ENCODE measurements at regions not wholly inside any gene's neighbourhood (a gene's known extent, or its start where the extent isn't known, plus 50 kb on each side); places are given as distances from the start of the nearest gene placed in this dataset.
"Not testable (repeated sequence)": the region's sequence is repeated elsewhere in the genome, so short reads cannot be mapped to it uniquely, and the experiment has no call there.

DNA sequence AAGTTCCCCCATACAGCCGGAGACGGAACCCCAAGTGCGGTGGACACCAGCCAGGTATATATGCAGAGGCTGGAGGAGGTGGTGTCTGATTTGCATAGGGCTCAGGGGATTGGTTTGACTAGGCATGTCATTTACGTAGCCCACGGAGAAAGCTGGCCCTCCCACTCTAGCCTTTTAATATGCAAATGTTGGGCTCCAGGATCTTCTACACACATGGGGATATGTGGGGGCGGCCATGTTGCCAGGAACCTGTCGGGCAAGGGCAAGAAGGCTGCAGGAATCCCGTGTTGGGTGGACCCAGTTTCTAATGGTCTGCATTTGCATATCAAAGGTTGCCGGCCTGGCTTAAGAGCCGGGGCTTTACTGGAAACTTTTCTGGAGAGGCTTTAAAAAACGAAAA is 57.4 kb downstream of the FTHL17 start:
- not testable (repeated sequence) for DNase-seq (ENCODE audit: low read depth in 4 of 4, low spot score in 1 of 4)

DNA sequence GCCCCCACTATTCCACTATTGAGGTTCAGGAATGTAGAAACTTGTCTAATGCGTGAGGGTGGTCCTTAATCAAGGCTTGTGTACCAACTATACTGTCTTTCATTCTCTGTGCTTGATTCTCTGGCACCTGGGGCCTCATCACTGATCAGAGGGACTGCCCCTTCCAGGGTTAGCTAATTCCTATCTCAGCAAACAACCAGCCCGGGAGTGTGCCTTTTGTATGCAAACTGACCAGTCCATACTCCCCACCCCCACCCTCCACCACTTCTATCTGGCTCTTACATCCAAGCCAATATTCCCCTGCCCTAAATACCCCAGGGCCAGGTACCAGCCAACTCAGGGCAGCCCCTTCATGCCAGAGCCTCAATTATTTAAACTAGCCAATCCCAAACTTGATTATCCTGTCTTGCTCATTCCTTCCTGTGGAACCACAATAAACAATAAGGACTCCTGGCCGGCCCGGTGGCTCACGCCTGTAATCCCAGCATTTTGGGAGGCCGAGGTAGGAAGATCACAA is 59.3 kb downstream of the FTHL17 start:
- DNase-seq (ENCODE audit: low read depth in 4 of 4, low spot score in 1 of 4): no peak

DNA sequence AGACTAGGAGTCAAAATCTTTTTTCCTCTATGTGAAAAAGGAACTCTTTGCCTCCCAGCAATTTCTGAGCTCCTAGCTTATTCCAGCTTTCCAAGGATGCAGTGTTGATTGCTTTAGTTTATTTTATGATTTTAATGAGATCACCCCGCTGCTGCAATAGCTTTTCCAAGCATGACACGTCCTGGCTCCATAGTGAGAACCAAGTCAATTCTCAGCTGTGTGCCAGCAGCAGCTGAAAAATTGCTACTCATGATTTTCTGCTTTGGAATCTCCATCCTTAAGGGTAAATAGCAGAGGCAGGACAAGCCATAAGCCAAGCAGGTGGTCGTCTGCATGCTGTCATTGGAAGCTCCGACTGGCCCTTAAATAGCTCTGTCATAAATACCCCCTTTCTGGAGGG is 64.5 kb downstream of the FTHL17 start:
- no peak for DNase-seq (ENCODE audit: low read depth in 4 of 4, low spot score in 1 of 4)

DNA sequence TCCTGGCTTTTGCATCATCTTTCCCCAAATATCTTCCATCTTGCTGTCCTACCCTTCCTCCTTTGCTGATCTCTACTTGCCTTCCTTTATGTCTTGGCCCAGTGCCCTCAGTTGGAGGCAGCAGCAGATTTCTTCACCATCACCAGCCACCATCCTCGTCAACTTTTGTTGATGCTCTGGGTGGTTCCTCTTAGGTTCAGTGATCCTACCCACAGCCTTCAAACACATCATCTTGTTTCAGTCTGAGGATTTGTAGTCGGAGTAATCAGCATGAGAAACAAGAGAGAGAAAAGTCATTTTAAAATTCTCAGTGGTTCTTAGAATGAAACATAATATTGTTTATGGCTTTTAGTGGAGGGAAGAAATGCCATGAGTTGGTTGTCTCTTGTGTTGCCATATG is 65.8 kb downstream of the FTHL17 start:
- no peak for DNase-seq (ENCODE audit: low read depth in 4 of 4, low spot score in 1 of 4)

DNA sequence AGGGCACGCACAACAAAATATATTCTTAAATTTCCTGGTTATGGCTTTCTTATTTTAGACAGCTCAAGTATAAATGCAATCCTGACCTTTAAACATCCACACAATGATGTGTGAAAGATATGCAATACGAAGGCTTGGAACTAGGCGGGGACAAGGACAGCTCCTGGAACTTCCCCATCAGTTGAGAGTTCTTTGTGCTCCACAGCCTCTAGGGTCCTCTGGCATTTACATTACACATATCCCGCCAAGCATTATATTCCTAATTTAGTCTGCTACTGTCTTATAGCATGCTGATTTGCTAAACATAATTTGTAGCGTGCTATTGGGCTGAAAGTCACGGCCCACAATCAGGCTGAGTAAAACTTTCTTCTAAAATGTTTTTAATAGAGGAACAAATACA is 74.4 kb downstream of the FTHL17 start:
- DNase-seq (ENCODE audit: low read depth in 4 of 4, low spot score in 1 of 4): no peak

DNA sequence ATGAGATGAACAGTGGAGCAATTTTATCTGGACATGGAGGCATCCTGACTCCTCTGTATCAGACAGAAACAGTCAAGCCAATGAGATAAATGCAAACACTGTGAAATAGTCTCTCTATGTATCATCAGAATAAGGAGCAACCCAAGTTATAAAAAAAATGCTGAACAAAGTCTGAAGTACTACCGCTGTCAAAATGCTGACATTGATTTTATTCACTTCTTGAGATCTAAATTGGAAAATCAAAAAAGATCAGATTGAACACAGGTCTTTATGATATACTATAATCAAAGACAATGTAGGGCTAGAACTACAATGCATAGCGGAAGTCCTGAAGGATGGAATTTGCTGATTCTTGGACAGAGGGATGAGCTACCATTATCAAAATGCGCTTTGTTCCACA is 76.1 kb downstream of the FTHL17 start:
- no peak for DNase-seq (ENCODE audit: low read depth in 4 of 4, low spot score in 1 of 4)

DNA sequence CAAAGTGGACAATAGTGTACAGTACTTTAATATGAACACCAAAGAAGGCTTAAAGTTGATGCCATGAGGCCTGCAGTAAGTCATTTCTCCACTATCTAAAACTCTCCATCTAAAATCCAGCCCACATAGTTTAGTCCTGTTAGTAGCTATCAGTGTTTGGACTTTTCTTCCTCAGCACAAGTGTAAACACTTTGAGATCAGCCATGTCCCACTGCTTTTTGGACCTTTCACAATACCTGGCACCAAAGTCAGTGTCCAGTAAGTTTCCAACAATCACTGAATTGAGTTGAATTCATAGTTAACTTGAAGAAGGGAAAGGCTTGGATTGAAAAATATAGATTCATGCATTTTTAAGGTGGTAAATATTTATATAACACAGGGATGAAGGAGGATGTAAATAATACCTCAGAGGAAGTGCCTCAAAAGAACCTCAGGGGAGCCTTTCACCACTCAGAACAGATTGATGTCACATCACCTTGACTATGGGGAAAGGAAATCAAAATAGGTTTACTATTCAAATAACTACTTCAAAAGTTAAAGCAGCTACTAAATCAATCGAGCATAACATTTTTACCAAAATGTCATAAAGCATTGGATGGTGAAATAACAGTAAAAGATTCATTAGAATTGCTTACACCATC is 76.7 kb downstream of the FTHL17 start:
- no peak for DNase-seq (ENCODE audit: low read depth in 4 of 4, low spot score in 1 of 4)

DNA sequence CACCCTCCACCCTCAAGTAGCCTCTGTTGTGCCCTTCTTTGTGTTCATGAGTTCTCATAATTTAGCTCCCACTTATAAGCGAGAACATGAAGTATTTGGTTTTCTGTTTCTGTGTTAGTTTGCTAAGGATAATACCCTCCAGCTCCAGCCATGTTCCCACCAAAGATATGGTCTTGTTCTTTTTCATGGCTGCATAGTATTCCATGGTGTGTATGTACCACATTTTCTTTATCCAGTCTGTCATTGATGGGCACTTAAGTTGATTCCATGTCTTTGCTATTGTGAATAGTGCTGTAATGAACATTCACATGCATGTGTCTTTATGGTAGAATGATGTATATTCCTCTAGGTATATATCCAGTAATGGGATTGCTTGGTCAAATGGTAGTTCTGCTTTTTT is 77.8 kb downstream of the FTHL17 start:
- DNase-seq (ENCODE audit: low read depth in 4 of 4, low spot score in 1 of 4): not testable (repeated sequence)

DNA sequence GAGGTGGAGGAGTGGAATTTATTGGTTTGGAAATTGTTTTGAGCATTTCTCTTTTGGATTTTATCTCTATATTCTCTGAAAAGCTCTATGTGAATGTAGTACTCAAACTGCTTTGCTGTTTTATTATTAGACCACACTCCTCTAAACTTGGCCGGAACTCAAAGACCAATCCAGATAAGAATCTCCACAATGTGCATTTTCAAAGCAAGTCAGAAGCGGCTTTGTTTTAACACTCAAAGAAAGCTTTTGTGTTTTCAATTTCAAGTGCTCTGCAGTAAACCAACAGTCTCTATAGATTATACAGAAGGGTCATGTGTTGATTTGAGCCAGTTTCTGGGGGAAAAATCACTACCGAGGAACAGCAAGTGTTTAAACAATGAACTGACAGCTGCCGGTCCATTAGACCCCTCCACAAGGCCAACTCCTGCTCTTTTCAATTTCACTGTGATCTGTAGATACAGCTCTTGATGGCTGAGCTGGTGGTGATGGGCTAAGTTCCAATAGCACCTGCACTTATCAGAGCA is 79.4 kb downstream of the FTHL17 start:
- DNase-seq (ENCODE audit: low read depth in 4 of 4, low spot score in 1 of 4): no peak

DNA sequence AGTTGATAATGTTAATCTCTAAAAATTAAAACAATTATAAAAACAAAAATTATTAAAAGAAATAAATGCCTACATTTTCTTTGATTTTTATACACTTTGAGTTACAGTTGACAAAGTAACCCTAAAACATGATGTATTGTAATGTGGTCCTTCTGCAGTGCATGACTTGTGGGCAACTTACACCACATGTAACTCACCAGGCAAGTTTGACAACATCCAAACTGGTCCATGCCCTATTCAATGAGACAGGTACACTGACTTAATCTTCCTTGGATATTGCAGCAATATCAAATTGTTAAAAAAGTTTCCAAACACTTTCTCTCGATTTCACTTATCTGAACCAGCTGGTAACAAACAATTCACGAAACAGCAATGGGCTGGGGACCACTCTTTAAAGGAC is 81.5 kb downstream of the FTHL17 start:
- DNase-seq (ENCODE audit: low read depth in 4 of 4, low spot score in 1 of 4): no peak

DNA sequence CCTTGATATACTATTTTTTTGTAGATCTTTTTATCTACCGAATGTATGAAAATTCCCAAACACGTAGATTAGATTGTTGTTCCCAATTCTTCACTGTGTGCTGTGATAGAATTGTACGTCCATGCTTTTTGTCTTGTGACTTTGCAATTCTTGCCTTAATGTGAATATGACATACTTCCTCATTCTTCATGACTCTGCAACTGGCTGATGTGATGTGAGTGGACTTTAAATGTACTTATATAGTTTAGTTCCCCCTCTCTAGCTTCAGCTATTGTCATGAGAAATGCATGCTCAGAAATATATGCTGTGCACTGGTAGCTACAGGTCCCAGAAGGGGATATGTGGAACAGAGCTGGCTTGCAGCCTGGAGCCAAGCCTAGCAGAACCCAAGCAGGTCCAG is 89.4 kb downstream of the FTHL17 start:
- DNase-seq (ENCODE audit: low read depth in 4 of 4, low spot score in 1 of 4): no peak

DNA sequence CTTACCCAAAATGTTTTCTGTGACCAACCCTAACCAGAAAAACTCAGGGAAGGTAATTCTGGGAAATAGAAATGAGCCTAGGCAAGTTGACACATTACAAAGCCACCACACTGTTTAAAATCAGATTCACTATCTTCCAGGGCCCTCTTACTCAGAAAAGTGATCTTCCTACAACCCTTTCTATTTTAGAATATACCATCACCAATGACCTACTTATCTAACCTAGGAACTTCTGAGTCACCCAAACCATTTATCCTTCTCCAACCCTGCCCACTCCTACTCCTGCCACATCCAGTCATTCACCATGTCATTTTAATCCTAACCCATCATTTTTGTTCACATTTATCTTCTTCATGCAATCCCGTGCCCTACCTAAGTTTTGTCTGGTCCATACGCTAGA is 89.9 kb downstream of the FTHL17 start:
- no peak for DNase-seq (ENCODE audit: low read depth in 4 of 4, low spot score in 1 of 4)

DNA sequence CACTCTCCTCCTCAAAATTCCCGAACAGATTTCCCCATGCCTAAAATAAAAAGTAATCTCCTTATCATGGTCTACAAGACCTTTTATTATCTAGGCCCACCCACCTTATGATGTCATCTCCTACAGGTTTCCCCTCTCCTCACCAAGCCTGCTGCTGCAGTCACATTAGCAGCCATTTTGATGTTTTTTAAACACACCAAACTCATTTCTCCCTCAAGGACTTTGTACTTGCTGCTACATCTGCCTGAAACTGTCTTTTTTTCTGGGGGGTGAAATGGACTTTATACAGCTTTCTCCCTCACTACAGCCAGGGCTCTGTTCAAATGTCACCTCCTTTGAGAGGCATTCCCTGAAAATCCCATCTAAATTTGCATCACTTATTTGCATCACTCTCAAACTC is 90.2 kb upstream of the TAB3 start:
- DNase-seq (ENCODE audit: low read depth in 4 of 4, low spot score in 1 of 4): no peak

DNA sequence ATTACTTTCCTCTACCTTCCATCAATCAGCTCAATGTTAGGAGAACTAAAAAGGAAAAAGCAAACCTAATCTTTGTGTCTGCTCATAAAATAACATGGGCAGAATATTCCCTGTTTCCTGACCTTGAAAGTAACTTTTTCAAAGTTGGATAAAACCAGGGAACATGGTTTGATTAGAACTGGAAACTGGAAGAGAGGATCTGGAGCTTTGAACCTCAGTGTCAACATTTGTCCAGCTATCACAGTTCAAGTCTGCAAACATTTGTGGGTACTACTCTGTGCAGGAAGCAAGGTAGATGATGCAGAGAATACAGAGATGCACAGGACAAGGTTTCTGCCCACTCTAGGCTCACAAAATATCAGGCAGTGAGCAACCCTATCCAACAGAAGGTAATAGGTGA is 86.4 kb upstream of the TAB3 start:
- no peak for DNase-seq (ENCODE audit: low read depth in 4 of 4, low spot score in 1 of 4)

DNA sequence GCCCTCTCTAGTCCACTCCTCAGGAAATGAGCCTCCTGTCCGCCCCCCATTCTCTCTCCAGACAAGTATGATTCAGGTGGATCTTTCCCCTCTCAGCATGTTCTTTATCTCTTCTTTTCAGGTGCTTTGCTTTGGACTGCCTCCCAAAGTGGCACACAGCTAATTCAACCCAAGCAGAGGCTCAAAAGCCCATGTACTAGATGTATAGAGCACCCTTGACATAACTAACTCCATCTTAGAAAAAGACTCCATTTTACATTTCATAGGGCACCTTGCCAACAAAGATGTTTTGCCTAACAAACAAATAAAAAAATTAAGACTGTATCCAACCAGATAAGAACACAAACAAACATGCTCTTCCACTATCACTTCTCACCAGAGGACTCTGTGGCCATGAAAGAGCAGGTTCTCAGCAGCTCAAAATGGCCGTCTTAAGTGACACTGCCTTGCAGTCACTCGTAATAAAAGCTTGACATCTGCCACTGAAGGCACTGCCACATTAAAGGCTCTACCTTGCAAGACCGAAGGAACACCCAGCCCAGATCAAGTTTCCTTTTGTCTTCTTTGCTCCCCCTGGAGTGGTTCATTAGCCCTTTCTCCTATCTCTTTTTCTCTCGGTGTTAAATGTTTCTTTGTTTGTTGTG is 84.9 kb upstream of the TAB3 start:
- no peak for DNase-seq (ENCODE audit: low read depth in 4 of 4, low spot score in 1 of 4)

DNA sequence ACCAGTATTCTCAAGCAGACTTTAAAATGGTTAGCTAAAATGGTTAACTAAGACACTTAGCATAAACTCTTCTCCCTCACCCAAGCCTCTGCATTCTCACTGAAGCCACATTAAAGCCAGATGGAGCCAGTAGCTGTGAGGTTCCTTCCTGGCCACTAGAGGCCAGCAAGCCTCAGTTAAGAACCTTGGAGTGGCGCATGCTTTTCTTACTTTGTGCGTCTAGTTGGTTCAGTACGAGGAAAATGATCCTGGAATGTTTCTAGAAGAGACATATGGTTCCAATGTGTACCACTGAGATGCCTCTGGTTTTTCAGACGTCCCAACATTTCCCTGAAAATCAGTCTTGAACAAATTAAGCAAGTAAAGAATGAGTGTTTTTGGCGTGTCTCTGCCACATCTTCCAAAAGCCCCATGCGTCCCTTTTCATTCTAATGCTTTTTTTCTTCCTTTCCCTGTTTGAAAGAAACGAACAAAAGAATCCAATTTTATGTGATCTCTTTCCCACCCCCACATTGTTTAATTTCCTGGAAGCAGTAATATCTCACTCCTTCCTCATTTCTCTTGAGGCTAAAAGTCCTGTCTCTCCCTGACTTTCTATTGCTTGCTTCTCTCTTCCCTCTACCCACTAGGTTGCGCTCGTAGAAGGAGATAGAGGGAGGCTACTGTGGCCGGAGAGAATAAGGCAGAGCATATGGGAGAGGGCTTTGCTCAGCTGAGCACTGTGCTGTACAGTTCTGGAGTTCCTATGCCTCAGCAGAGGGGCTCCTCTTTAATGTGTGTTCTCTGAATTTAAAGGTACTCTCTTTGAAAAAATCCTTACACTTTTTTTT is 82.9 kb upstream of the TAB3 start:
- peak in 2 of 4 experiments; percentile 3 for DNase-seq (ENCODE audit: low read depth in 4 of 4, low spot score in 1 of 4)

DNA sequence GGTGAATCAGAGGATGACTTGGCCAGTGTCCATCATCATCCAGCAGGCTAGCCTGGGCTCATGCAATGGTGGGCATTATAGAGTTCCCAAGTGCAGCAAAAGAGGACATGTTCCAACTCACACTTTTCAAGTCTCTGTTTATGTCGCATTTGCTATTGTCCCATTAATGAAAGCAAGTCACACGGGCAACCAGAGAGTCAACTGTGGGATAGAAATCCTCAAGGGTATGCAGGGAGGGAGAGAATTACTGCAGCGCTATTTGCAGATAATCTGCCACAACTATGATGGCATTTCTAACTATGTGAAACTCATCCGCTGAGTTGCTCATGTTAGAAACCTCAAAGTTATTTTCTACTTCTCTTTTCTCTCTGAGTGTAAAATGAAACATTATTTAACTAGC is 78.5 kb upstream of the TAB3 start:
- DNase-seq (ENCODE audit: low read depth in 4 of 4, low spot score in 1 of 4): no peak

DNA sequence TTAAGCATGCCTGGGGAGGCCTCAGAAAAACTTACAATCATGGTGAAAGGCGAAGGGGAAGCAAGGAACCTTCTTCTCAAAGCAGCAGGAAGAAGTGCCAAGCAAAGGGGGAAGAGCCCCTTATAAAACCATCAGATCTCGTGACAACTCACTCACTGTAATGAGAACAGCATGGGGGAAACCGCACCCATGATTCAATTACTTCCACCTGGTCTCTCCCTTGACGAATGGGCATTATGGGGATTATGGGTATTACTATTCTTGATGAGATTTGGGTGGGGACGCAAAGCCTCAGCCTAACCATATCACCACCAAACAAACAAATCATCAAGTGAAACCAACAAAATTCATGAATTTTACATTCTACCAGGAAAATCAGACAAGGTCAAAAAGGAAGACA is 76.7 kb upstream of the TAB3 start:
- no peak for DNase-seq (ENCODE audit: low read depth in 4 of 4, low spot score in 1 of 4)

DNA sequence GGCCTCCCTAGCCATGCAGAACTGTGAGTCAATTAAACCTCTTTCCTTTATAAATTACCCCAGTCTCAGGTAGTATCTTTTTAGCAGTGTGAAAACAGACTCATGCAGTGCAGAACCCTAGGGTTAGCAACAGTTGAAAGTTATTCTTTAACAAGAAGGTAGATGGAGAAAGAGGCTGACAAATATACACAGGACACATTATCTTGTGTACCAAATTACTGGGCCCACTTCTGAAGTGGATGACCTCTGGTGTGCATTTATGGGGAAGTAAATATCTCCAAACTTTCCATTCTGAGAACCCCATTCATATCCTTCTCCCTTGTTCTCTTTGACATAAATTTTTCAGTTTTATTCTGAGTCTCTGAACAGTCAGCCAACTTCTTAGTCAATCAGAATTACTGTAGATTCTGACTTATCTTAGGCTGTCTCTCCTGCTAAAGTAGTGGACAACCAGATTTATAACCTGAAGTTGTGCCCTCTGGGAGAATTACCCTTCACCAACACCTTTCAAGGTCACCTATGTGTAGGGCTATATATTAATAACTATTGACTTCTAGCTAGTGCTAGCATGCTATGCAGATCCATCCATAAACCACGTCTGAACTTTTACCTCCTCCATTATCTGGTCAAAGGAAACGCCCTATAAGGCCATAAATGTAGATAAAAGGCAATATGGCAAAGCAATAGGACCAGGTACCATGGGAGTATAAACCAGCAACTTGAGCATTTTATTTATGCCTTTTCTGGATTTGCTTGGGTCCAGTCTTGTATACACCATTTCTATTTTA is 72.5 kb upstream of the TAB3 start:
- DNase-seq (ENCODE audit: low read depth in 4 of 4, low spot score in 1 of 4): no peak

DNA sequence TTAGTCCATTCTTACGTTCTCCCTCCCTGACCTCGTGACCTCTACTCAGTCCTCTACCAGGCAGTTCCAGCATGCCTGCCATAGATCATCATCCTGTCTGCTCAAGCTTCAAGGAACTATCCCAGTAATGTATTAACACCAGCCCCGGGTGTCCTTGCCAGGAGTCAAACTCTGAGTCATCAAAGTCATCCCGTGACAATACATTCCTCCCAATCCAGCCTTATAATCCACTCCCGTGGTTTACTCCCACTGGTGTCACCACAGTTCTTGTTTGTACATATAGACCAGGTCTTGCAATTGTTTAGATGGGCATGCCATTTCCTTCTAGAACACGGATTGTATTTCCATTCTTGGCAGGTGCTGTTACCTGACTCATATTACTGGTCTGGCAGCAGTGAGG is 68.7 kb upstream of the TAB3 start:
- no peak for DNase-seq (ENCODE audit: low read depth in 4 of 4, low spot score in 1 of 4)

DNA sequence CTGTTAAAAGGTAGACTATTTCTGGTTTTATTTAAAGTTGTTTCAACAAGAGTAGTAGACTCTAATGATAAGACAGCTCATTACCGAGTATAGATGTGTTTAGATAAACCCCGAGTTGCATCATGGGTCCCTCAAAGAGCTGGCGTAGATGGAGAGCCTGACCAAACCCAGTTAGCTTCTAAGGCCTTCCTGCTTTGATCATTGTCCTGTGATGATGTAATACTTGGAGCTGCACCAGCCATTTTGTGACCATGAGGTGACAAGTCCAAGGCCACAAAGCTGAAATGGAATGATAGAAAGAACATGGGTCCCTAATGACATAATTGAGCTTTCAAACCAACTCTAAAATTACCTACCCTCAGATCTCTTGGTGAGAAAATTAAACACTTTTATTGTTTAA is 66.6 kb upstream of the TAB3 start:
- DNase-seq (ENCODE audit: low read depth in 4 of 4, low spot score in 1 of 4): no peak

All from stimulated activated CD4-positive, alpha-beta T cell treated with anti-CD3 and anti-CD28 coated beads, Interleukin-1b, Interleukin-23, amount 100 ng/mL, for 24 hours (primary cell).